HL-60 (cell line): ENCODE measurements at regions not wholly inside any gene's neighbourhood (a gene's known extent, or its start where the extent isn't known, plus 50 kb on each side); places are given as distances from the start of the nearest gene placed in this dataset.

ENCODE experiments used
- DNase-seq, 2 experiments: peaks; one replicate each; pipeline ENCODE4 v3.0.0-alpha.2; 2010 to 2020; ENCODE audit warnings: low read depth in 1 of 2, low spot score in 1 of 2
- H3K27ac ChIP-seq: fragments of 250-450 bp; sonication (Bioruptor Pico); replicated peaks from 2 replicates; pipeline ENCODE4 v1.5.1; 2020; ENCODE audit warnings: mild to moderate bottlenecking, moderate library complexity
- H3K27me3 ChIP-seq: fragments of 250-450 bp; sonication (Bioruptor Pico); 2 replicates; pipeline ENCODE4 v1.5.1; 2021; ENCODE audit warnings: mild to moderate bottlenecking, moderate library complexity; ENCODE audit not compliant: insufficient read depth, poor library complexity, severe bottlenecking
- H3K4me3 ChIP-seq: replicated peaks from 2 replicates; pipeline ENCODE4 v1.5.1; 2011; ENCODE audit warnings: mild to moderate bottlenecking, control low read depth, low read length; ENCODE audit not compliant: insufficient read depth
- GABPA ChIP-seq: IDR thresholded peaks from 2 replicates; pipeline ENCODE4 v1.6.1; 2012; ENCODE audit warnings: low read depth
- POLR2AphosphoS5 ChIP-seq: IDR thresholded peaks from 2 replicates; pipeline ENCODE4 v1.6.1; 2012; ENCODE audit warnings: low read depth
- SPI1 ChIP-seq: IDR thresholded peaks from 2 replicates; pipeline ENCODE4 v1.6.1; 2012; ENCODE audit warnings: low read depth, mild to moderate bottlenecking, borderline replicate concordance
- TF ChIP-seq, protein P1 (sequence below): IDR thresholded peaks from one replicate; pipeline ENCODE4 v1.5.1; 2011; ENCODE audit warnings: low read length, control low read depth, inconsistent platforms; ENCODE audit not compliant: insufficient read depth
- TF ChIP-seq, protein P2 (sequence below): IDR thresholded peaks from 2 replicates; pipeline ENCODE4 v1.6.1; 2012; ENCODE audit warnings: low read depth; ENCODE audit not compliant: insufficient replicate concordance

DNA sequence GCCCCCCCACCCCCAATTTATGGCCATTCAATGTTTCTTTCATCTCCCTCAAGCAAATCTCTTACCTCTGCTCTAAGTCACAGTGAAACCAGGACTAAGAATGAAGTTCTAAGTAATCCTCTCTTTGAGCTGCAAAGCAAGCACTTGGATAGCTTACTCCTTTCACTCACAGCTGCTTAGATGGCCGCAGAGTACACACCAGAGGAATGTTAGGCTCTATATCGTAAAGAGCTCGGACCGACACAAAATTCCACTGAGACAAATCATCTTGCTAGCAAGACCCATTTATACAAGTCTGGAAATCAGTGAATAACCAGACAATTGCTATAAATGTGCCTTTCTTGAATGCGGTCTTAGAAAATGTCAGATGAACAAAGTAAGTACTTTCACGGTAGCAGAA is 135.0 kb downstream of the IDS start:
- TF ChIP-seq, protein P1, sequence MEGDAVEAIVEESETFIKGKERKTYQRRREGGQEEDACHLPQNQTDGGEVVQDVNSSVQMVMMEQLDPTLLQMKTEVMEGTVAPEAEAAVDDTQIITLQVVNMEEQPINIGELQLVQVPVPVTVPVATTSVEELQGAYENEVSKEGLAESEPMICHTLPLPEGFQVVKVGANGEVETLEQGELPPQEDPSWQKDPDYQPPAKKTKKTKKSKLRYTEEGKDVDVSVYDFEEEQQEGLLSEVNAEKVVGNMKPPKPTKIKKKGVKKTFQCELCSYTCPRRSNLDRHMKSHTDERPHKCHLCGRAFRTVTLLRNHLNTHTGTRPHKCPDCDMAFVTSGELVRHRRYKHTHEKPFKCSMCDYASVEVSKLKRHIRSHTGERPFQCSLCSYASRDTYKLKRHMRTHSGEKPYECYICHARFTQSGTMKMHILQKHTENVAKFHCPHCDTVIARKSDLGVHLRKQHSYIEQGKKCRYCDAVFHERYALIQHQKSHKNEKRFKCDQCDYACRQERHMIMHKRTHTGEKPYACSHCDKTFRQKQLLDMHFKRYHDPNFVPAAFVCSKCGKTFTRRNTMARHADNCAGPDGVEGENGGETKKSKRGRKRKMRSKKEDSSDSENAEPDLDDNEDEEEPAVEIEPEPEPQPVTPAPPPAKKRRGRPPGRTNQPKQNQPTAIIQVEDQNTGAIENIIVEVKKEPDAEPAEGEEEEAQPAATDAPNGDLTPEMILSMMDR, result no peak
- TF ChIP-seq, protein P2, sequence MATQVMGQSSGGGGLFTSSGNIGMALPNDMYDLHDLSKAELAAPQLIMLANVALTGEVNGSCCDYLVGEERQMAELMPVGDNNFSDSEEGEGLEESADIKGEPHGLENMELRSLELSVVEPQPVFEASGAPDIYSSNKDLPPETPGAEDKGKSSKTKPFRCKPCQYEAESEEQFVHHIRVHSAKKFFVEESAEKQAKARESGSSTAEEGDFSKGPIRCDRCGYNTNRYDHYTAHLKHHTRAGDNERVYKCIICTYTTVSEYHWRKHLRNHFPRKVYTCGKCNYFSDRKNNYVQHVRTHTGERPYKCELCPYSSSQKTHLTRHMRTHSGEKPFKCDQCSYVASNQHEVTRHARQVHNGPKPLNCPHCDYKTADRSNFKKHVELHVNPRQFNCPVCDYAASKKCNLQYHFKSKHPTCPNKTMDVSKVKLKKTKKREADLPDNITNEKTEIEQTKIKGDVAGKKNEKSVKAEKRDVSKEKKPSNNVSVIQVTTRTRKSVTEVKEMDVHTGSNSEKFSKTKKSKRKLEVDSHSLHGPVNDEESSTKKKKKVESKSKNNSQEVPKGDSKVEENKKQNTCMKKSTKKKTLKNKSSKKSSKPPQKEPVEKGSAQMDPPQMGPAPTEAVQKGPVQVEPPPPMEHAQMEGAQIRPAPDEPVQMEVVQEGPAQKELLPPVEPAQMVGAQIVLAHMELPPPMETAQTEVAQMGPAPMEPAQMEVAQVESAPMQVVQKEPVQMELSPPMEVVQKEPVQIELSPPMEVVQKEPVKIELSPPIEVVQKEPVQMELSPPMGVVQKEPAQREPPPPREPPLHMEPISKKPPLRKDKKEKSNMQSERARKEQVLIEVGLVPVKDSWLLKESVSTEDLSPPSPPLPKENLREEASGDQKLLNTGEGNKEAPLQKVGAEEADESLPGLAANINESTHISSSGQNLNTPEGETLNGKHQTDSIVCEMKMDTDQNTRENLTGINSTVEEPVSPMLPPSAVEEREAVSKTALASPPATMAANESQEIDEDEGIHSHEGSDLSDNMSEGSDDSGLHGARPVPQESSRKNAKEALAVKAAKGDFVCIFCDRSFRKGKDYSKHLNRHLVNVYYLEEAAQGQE, result no peak
- no peak for TF ChIP-seq SPI1
- TF ChIP-seq POLR2AphosphoS5, result no peak
- no peak for TF ChIP-seq GABPA
- Histone ChIP-seq H3K27ac (no peak overlapping the region), H3K27me3 (no peaks in the 10 kb centered on the region), H3K4me3 (no peak overlapping the region)
- DNase-seq, result no peak

DNA sequence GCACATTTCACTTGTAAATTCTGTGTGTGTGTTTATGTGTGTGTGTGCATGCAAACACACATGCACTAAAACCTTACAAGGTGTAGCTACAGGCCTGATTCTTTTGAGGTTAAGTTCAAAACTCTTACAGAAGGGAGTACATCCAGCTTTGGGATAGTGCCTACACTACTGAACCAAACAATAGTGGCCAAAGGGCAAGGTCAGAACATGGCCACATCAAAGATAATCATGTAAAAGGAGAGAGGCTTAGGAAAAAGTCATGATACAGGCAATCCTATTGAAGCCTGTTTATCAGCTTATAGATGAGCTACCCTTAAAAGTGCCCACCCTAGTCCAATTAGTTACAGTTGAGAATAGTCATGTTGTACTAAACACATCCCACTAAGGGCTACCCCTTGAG is 139.6 kb downstream of the IDS start:
- Histone ChIP-seq H3K27ac (no peak overlapping the region), H3K27me3 (peaks cover 2% of the 10 kb centered on the region), H3K4me3 (no peak overlapping the region)
- no peak for DNase-seq
- TF ChIP-seq GABPA (no peak), POLR2AphosphoS5 (no peak), SPI1 (no peak)
- TF ChIP-seq, protein P1, result no peak
- TF ChIP-seq, protein P2, result no peak

DNA sequence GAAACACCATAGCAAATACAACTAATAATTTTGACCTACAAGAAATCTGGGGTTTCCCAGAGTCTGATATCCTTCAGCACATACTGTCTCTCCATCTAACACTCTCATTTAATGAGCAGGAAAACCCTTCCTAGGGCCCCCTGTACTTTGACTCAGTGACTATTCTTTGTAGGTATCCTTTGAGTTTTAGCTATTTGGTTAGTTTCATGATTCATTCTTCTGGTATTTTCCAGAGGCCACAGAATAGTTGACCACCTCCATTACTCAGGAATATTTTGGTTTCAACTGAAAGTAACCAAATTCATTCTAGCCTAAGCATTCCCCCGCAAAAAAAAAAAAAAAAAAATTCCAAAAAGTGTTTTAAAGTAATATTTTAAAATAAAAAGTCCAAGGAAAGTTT is 140.0 kb downstream of the IDS start:
- H3K4me3 ChIP-seq, result no peak overlapping the region

More for the DNA sequence above, 140.0 kb downstream of the IDS start:
- no peak for DNase-seq
- no peak overlapping the region for H3K27ac ChIP-seq
- TF ChIP-seq, protein P2, result no peak
- TF ChIP-seq GABPA (no peak), POLR2AphosphoS5 (no peak), SPI1 (no peak)
- TF ChIP-seq, protein P1, result no peak
- H3K27me3 ChIP-seq, result peaks cover 2% of the 10 kb centered on the region
